Mucosa of descending colon (tissue), 3 donors: ENCODE measurements at regions not wholly inside any gene's neighbourhood (a gene's known extent, or its start where the extent isn't known, plus 50 kb on each side); places are given as distances from the start of the nearest gene placed in this dataset.
"Not testable (repeated sequence)": the region's sequence is repeated elsewhere in the genome, so short reads cannot be mapped to it uniquely, and the experiment has no call there.

Source experiments
- ATAC-seq: fragments of 200-7000 bp; cut with Tn5 transposase; one replicate; pipeline ENCODE4 v1.9.1; 2020; ENCODE audit warnings: mild to moderate bottlenecking, moderate library complexity
- DNase-seq, 3 donors: peaks; one replicate each; pipeline ENCODE4 v3.0.0-alpha.2; 2020
- H3K36me3 ChIP-seq: fragments of 200-600 bp; one replicate; pipeline ENCODE4 v1.8.0; 2021; ENCODE audit warnings: low read depth, mild to moderate bottlenecking
- H3K4me1 ChIP-seq: fragments of 200-600 bp; one replicate; pipeline ENCODE4 v1.8.0; 2021; ENCODE audit warnings: low read depth, mild to moderate bottlenecking
- H3K4me3 ChIP-seq: fragments of 200-600 bp; one replicate; pipeline ENCODE4 v1.8.0; 2021; ENCODE audit warnings: mild to moderate bottlenecking
- H3K9me3 ChIP-seq: fragments of 200-600 bp; one replicate; pipeline ENCODE4 v1.8.0; 2021; ENCODE audit warnings: mild to moderate bottlenecking
- intact Hi-C, 2 donors: fragments of 100-400 bp; cut with DNase I in 1 of 2; cut with micrococcal nuclease in 1 of 2; formaldehyde crosslinking; loops; one replicate each; pipeline versions ENCODE4 v1.11.0 to v1.11.1; 2022; cut with DNase I, micrococcal nuclease
- donor health status: DM: no; HTN: no; CAD: no; lungs with moderate emphysema.
- donor health status: DM: no; HTN: no; CAD: no.
- donor health status: DM: no; HTN: yes; CAD: no.

- H3K4me1 ChIP-seq, H3K36me3 ChIP-seq, ATAC-seq, DNase-seq, H3K4me3 ChIP-seq, intact Hi-C loops, H3K9me3 ChIP-seq: not testable (repeated sequence)
These were observed 201.8 kb upstream of the IRF2BP2 start for GRCh38 chr1:234811824-234812223.

- ATAC-seq, H3K9me3 ChIP-seq, H3K4me1 ChIP-seq, H3K36me3 ChIP-seq, H3K4me3 ChIP-seq, DNase-seq, intact Hi-C loops: not testable (repeated sequence)
These were observed 200.7 kb upstream of the IRF2BP2 start for GRCh38 chr1:234810726-234811125.

GRCh38 chr1:234809854-234810245 lies 199.9 kb upstream of the IRF2BP2 start:
- ATAC-seq, H3K4me3 ChIP-seq, H3K36me3 ChIP-seq, DNase-seq, H3K4me1 ChIP-seq, intact Hi-C loops, H3K9me3 ChIP-seq: not testable (repeated sequence)

GRCh38 chr1:234808943-234809853 lies 199.2 kb upstream of the IRF2BP2 start:
- H3K9me3 ChIP-seq, H3K4me3 ChIP-seq, intact Hi-C loops, H3K36me3 ChIP-seq, DNase-seq, H3K4me1 ChIP-seq: not testable (repeated sequence)
- peak; percentile 16 for ATAC-seq

- DNase-seq, intact Hi-C loops, ATAC-seq, H3K9me3 ChIP-seq, H3K4me3 ChIP-seq, H3K4me1 ChIP-seq, H3K36me3 ChIP-seq: not testable (repeated sequence)
These were observed 198.5 kb upstream of the IRF2BP2 start for GRCh38 chr1:234808459-234808858.

GRCh38 chr1:234807705-234808104 lies 197.7 kb upstream of the IRF2BP2 start:
- H3K4me1 ChIP-seq, H3K36me3 ChIP-seq, intact Hi-C loops, ATAC-seq, DNase-seq, H3K4me3 ChIP-seq, H3K9me3 ChIP-seq: not testable (repeated sequence)

- DNase-seq, H3K9me3 ChIP-seq, ATAC-seq, H3K36me3 ChIP-seq, H3K4me3 ChIP-seq, intact Hi-C loops, H3K4me1 ChIP-seq: not testable (repeated sequence)
These were observed 192.6 kb upstream of the IRF2BP2 start for GRCh38 chr1:234802586-234802985.

GRCh38 chr1:234801636-234802035 lies 191.7 kb upstream of the IRF2BP2 start:
- ATAC-seq, H3K4me1 ChIP-seq, H3K4me3 ChIP-seq, DNase-seq, H3K36me3 ChIP-seq, intact Hi-C loops, H3K9me3 ChIP-seq: not testable (repeated sequence)

- H3K36me3 ChIP-seq, H3K4me1 ChIP-seq, H3K9me3 ChIP-seq, intact Hi-C loops, DNase-seq, H3K4me3 ChIP-seq: not testable (repeated sequence)
- peak; percentile 65 for ATAC-seq
These were observed 191.2 kb upstream of the IRF2BP2 start for GRCh38 chr1:234801147-234801546.

GRCh38 chr1:234800563-234800962 lies 190.6 kb upstream of the IRF2BP2 start:
- ATAC-seq, H3K9me3 ChIP-seq, H3K36me3 ChIP-seq, H3K4me3 ChIP-seq, H3K4me1 ChIP-seq, DNase-seq, intact Hi-C loops: not testable (repeated sequence)

- intact Hi-C loops, H3K9me3 ChIP-seq, H3K36me3 ChIP-seq, H3K4me3 ChIP-seq, ATAC-seq, H3K4me1 ChIP-seq, DNase-seq: not testable (repeated sequence)
These were observed 189.2 kb upstream of the IRF2BP2 start for GRCh38 chr1:234799021-234799689.

- H3K9me3 ChIP-seq, H3K4me1 ChIP-seq, H3K36me3 ChIP-seq, intact Hi-C loops, DNase-seq, H3K4me3 ChIP-seq, ATAC-seq: not testable (repeated sequence)
These were observed 187.2 kb upstream of the IRF2BP2 start for GRCh38 chr1:234797216-234797615.

GRCh38 chr1:234796438-234796792 lies 186.4 kb upstream of the IRF2BP2 start:
- H3K36me3 ChIP-seq, H3K9me3 ChIP-seq, intact Hi-C loops, H3K4me1 ChIP-seq, H3K4me3 ChIP-seq, DNase-seq, ATAC-seq: not testable (repeated sequence)

GRCh38 chr1:234795711-234796437 lies 185.9 kb upstream of the IRF2BP2 start:
- intact Hi-C loops, H3K9me3 ChIP-seq, ATAC-seq, H3K4me3 ChIP-seq, DNase-seq, H3K36me3 ChIP-seq, H3K4me1 ChIP-seq: not testable (repeated sequence)
